Activated CD8-positive, alpha-beta memory T cell treated with anti-CD3 and anti-CD28 coated beads, Interleukin-2, amount 50 U/mL, for 24 hours (primary cell): ENCODE measurements at regions not wholly inside any gene's neighbourhood (a gene's known extent, or its start where the extent isn't known, plus 50 kb on each side); places are given as distances from the start of the nearest gene placed in this dataset.

Experiments used
- DNase-seq: peaks from one replicate; pipeline ENCODE4 v3.0.0-alpha.2; 2020; ENCODE audit errors: extremely low read depth

- DNase-seq: no peak
Observed at GRCh38 chr2:10985260-10985659, 73.5 kb downstream of the KCNF1 start.

GRCh38 chr2:10985901-10986535, 74.3 kb downstream of the KCNF1 start:
- DNase-seq: no peak

DNA sequence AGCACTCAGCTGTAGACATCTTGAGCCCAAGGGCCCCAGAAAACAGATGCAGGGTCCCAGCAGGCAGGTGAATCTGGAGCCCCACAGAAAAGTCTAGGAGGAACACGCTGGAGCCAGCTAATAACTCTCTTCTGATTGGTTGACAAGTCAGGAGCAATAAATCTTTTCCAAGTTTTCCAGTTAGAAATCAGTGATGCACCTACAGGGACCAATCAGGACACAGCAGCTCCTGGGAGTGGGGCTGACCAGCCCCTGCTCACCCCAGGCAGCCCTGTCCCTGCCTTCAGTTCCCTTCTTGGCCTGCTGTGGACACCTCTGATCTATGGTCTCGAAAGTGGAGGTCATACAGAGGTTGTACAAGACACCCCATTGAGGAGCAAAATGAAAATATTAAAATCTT, 75.7 kb downstream of the KCNF1 start:
- no peak for DNase-seq

DNA sequence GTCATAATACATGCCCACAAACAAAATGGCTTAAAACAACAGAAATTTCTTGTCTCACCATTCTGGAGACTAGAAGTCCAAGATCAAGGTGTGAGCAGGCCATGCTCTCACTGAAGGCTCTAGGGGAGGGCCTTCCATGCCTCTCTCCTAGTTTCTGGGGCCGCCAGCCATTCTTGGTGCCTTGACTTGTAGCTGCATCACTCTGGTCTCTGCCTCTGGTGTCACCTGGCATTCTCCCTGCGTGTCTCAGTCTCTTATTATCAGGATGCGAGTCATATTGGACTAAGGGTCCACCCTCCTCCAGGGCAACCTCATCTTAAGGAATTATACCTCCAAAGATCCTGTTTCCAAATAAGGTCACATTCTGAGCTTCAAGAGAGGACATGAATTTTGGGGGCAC, 76.1 kb downstream of the KCNF1 start:
- DNase-seq: no peak

- no peak for DNase-seq
Observed at GRCh38 chr2:10989151-10989550, 77.4 kb downstream of the KCNF1 start.

GRCh38 chr2:10989782-10990181, 78.0 kb downstream of the KCNF1 start:
- DNase-seq: no peak

- DNase-seq: no peak
Observed at GRCh38 chr2:10990561-10991111, 78.9 kb downstream of the KCNF1 start.

DNA sequence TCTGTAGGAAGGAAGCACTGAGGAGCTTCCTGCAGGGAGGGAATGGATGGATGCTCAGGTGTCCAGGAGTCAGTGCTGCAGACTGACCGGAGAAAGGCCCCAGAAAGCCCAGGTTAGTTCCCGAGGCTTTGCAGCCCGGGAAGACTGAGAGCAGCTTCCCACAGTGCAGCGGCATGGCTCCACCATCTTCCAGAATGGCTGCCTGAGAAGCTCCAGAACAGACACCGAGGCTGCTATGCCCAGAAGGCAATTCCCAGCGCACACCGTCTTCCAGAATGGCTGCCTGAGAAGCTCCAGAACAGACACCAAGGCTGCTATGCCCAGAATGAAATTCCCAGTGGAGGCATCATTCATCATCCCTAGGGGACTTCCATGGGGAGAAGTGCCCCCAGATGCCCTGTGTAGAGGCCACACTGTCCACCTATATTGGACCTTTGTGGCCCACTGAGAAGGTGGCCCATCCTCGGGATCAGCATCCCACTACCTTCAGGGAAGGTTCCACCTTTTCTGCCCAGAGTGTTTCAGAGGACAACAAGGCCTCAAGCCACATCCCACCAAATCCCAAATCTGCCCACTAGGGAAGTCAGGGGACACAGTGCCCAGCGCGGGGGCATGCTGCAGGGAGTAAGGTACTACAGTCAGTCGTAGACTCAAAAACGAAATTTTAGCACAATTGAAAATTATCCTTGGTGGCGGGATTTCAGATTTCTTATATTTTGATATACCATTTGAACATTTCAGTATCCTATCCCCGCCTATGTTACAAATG, 80.5 kb downstream of the KCNF1 start:
- no peak for DNase-seq

- DNase-seq: no peak
Observed at GRCh38 chr2:10993001-10993481, 81.3 kb downstream of the KCNF1 start.

DNA sequence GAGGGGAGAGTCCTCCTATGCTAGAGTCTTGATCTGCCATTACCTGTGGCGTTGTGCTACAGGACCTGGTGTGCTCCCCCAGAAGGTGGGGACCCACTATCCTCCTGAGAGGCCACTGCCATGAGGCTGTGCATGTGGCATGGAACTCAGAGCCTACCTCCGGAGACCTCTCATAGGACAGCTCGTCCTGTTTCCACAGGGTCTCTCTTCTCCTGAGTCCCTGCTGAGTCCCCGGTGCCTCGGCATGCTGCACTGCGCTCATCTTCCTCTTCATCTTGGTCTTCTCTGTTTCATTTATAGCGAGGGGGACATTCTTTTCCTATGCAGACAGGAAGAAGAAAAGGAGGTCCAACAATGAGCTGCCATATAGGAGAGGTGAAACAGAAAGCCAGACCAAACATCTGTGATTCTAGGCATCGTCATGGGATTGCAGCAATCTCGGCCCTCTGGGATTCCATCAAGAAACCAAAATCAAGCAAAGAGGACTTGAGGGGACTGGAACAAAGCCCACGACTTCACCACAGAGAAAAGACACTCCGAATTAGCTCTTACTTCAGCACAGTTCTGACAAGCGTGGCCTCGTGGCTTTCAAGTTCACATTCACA, 83.7 kb downstream of the KCNF1 start:
- no peak for DNase-seq

DNA sequence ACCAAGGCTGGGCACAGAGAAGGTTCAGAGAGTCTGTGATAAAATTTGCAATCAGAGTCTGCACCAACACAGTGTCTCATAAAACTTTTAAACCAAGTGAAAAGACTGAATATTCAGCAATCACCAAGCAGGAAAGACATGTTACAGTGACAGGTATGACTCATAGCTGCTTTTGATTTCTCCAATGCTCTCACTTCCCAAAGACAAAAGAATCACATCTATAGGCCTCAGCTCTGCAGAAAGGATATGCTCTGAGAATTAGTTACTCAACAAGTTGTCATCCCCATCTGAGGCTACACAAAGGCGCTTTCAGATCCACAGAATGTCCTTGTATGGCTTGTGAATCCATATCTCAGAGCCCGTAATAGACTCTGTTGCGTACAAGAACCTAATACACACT, 92.5 kb downstream of the KCNF1 start:
- DNase-seq: no peak

DNA sequence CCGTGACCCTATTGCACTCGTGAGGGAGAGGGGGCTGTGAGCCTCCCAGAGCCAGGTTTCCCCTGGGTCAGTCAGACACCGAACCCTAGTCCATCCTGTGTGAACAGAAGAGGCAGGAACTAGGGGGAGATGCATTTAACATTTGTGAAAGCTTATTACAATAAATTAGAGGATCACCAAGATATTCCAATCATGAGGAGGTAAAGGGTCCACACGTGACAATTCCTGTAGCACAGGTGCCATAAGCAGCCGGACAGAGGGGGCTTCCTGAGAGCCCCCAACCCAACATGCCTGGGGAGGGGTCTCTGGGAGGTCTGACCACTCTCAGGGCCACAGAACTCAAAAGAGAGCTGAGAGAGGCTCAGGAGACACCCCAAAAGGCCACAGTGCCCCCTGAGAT, 93.3 kb downstream of the KCNF1 start:
- DNase-seq: no peak

DNA sequence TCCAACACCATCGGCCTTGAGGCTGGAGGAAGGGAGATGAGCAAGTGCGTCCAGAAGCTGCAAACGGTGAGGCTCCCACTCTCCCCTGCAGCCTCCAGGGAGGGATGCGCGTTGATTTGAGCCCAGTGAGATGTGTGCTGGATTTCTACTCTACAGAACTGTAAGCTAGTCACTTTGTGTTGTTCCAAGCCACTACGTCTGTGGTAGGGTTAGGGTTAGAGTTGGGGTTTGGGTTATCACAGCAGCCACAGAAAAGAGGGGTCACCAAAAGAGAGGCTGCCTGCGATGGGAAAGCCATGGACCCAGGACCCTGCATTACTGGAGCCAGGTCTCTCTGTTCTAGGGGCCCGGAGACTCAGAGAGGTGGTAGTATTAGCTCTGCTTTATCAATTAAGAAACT, 94.5 kb downstream of the KCNF1 start:
- DNase-seq: no peak

DNA sequence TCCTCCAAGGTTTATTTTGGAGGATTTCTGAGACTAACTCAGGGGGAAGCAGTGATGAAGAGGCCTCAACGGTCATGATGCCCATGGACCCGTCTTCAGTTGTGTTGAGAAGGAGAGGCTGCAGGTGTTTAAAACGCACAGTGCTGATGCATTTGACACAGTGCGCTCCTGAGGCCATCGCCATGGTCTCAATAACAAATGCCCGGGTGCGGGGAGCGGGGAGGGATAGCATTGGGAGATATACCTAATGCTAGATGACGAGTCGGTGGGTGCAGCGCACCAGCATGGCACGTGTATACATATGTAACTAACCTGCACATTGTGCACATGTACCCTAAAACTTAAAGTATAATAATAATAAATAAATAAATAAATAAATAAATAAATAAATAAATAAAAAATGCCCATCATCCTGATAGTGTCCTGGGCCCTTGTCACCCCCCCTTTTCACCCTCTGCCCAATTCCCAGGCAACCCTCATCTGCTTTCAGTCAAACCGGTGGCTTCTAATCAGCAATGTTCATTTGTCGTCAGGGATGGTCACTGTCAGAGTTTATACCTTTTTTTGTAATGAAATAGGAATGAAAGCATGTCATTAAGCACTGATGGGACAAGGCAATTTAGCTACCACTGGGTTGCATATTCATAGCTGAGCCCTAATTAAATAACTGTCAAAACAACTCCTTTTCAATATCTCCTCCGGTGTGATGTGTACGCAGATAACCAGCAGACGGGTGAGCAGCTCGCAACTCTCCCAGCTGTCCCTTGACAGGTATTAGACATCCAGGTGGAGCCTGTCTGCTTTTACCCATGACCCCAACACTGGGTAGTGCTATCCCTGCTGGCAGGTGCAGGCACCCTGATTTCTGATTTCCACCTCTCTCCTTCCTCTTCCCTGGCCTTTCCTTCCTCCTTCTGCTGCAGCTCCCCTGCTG, 95.9 kb downstream of the KCNF1 start:
- DNase-seq: no peak

GRCh38 chr2:11008773-11009172, 97.0 kb downstream of the KCNF1 start:
- DNase-seq: no peak

GRCh38 chr2:11009176-11009575, 97.4 kb downstream of the KCNF1 start:
- no peak for DNase-seq

DNA sequence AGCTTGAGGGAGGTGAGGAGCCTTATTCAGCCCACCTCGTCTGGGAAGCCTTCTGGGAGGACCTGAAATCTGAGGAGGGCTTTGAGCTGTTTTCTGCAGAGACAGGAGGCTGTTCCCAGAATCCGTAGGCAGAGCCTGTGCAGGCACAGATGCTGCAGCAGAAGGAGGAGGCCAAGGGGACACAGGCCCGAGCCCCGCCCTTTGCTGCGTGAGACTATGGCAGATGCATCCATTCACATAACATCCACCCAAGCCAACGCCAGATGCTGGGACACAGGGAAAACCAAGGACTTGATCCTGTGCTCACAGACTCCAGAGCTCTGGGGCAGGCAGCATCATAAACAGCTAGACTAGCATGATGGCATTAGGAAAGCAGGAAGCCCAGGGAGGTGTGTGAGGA, 98.2 kb downstream of the KCNF1 start:
- DNase-seq: no peak

DNA sequence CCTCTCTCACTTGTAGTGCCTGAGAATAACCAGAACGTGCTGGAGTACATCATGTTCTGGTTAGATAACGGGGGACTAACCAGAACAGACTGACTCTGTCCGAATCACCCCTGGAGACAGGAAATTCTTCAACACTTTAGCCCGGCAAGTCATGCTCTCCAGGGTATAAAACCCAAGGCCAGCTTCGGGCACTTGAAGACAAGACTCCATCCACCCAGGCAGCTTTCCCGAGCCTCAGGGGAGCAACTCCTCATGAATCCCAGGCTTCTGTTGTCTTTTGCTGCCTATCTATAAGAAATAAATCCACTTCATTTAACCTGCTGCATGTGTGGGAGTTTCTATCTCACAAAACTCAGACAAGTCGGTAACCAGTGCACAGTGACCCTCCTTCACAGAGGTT, 99.6 kb downstream of the KCNF1 start:
- DNase-seq: no peak

DNA sequence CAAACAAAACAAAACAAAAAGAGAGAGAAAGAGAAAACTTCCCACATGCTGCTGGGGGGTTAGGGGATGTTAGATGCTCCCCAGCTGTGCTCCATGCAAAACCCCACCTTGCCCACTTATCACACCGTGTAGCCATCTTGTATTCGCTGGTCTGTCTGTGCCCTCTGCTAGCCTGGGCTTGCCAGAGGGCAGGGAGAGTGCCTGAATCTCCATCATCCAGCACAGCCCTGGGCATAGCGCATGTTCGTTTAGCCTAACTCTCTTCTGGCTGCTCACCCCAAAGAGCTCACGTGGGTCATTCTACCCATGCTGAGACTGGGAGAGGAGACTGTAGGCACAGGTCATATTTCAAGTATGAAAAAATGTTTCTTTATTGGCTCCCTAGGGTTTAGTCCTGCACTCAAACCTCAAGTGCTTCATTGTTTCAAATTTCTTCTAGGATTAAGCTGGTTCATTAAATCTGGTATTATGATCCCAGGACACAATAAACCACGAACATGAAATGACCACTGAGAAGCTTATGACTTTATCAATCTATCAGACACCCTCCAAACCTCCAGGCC, 100.5 kb downstream of the KCNF1 start:
- no peak for DNase-seq

- no peak for DNase-seq
Observed at GRCh38 chr2:11013196-11013595, 101.5 kb downstream of the KCNF1 start.

GRCh38 chr2:11014026-11014425, 102.3 kb downstream of the KCNF1 start:
- no peak for DNase-seq
